Spinal cord (tissue), 9 donors: ENCODE measurements at regions not wholly inside any gene's neighbourhood (a gene's known extent, or its start where the extent isn't known, plus 50 kb on each side); places are given as distances from the start of the nearest gene placed in this dataset.

Source experiments
- DNase-seq, 6 donors: peaks; one replicate each; pipeline versions ENCODE4 v3.0.0 to v3.0.0-alpha.2; 2013 to 2015; ENCODE audit warnings: low spot score in 6 of 6, low read depth in 4 of 6
- H3K27ac ChIP-seq: one replicate; pipeline ENCODE4 v1.5.1; 2013; ENCODE audit warnings: low read depth, low read length, control low read depth
- H3K27me3 ChIP-seq: one replicate; pipeline ENCODE4 v1.6.1; 2013; ENCODE audit warnings: low read length; ENCODE audit not compliant: control insufficient read depth, insufficient read depth
- H3K36me3 ChIP-seq: one replicate; pipeline ENCODE4 v1.6.1; 2013; ENCODE audit warnings: low read length; ENCODE audit not compliant: control insufficient read depth, insufficient read depth
- H3K4me1 ChIP-seq: one replicate; pipeline ENCODE4 v1.6.1; 2013; ENCODE audit warnings: low read length; ENCODE audit not compliant: control insufficient read depth, insufficient read depth
- H3K4me3 ChIP-seq: one replicate; pipeline ENCODE4 v1.5.1; 2013; ENCODE audit warnings: low read depth, low read length, control low read depth
- H3K9me3 ChIP-seq: one replicate; pipeline ENCODE4 v1.6.1; 2013; ENCODE audit warnings: low read length; ENCODE audit not compliant: control insufficient read depth, insufficient read depth
- WGBS: methylation state at CpG from one replicate; pipeline ENCODE4 v1.1.5; 2013; ENCODE audit warnings: missing lambda C conversion rate; ENCODE audit not compliant: insufficient coverage; 5-methylcytosine and 5-hydroxymethylcytosine counted together
- donor health status: healthy.

GRCh38 chr13:111511805-111512504 is 191.5 kb downstream of the TEX29 start:
- 87% methylated on average over 29 of the region's 29 CpGs for WGBS
- Histone ChIP-seq H3K36me3 (no peaks in the 10 kb centered on the region), H3K27ac (no peak overlapping the region), H3K27me3 (peaks cover 2% of the 10 kb centered on the region), H3K9me3 (no peaks in the 10 kb centered on the region), H3K4me3 (no peak overlapping the region), H3K4me1 (peaks cover 7% of the 10 kb centered on the region)
- DNase-seq = no peak

GRCh38 chr13:111512707-111513106 is 192.3 kb downstream of the TEX29 start:
- no peak overlapping the region for H3K4me3 ChIP-seq
- H3K36me3 ChIP-seq = no peaks in the 10 kb centered on the region
- 87% methylated on average over 13 of the region's 13 CpGs for WGBS
- peaks cover 14% of the 10 kb centered on the region for H3K4me1 ChIP-seq
- H3K27me3 ChIP-seq = peaks cover 2% of the 10 kb centered on the region
- no peak overlapping the region for H3K27ac ChIP-seq
- DNase-seq = no peak
- H3K9me3 ChIP-seq = no peaks in the 10 kb centered on the region

GRCh38 chr13:111513766-111514609 is 193.5 kb downstream of the TEX29 start:
- no peaks in the 10 kb centered on the region for H3K27me3 ChIP-seq
- no peak overlapping the region for H3K27ac ChIP-seq
- DNase-seq = no peak
- H3K36me3 ChIP-seq = no peaks in the 10 kb centered on the region
- WGBS = 82% methylated on average over 27 of the region's 31 CpGs
- H3K4me3 ChIP-seq = no peak overlapping the region
- H3K4me1 ChIP-seq = peaks cover 14% of the 10 kb centered on the region
- H3K9me3 ChIP-seq = no peaks in the 10 kb centered on the region

DNA sequence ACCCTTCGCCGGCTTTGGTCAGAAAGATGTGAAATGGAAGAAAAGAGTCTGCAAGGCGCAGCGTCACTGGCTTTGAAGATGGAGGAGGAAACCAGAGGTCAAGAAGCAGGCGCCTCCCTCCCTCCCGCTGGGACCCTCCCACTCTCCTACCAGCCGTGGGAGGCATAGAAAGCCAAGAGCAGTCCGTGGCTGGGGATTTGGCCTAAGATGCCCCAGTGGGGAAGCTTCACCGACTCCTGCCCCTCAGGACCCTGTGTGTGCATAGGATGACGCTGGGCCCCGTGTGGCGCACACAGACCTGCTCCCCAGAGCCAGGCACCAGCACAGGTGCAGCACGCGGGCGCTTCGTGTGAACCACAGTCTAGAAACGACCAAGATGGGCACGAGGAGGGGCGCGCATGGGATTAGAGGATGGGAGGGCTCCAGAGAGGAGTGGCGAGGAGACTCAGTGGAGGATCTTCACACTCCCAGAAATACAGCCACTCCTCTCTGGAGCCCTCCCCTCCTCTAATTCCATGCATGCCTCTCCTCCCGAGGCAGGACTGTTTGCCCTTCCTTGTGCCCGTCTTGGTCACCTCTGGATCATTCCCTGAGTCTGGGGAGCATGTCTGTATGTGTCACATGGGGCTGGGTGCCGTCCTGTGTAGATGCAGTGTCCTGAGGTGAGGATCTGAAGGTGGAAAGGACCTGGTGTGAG is 194.3 kb downstream of the TEX29 start:
- WGBS = 78% methylated on average over 14 of the region's 24 CpGs

GRCh38 chr13:111515307-111515617 is 194.8 kb downstream of the TEX29 start:
- WGBS = 79% methylated on average over 2 of the region's 3 CpGs
- H3K27me3 ChIP-seq = no peaks in the 10 kb centered on the region
- no peak for DNase-seq

More for the DNA sequence above, 194.3 kb downstream of the TEX29 start:
- no peak for DNase-seq
- Histone ChIP-seq H3K27me3 (no peaks in the 10 kb centered on the region), H3K36me3 (no peaks in the 10 kb centered on the region), H3K4me3 (no peak overlapping the region), H3K4me1 (peaks cover 14% of the 10 kb centered on the region), H3K9me3 (no peaks in the 10 kb centered on the region), H3K27ac (no peak overlapping the region)

GRCh38 chr13:111515635-111516034 is 195.2 kb downstream of the TEX29 start:
- H3K4me3 ChIP-seq = no peak overlapping the region

More at GRCh38 chr13:111515307-111515617, 194.8 kb downstream of the TEX29 start:
- peaks cover 14% of the 10 kb centered on the region for H3K4me1 ChIP-seq
- H3K4me3 ChIP-seq = no peak overlapping the region
- H3K36me3 ChIP-seq = no peaks in the 10 kb centered on the region
- H3K9me3 ChIP-seq = no peaks in the 10 kb centered on the region
- no peak overlapping the region for H3K27ac ChIP-seq

GRCh38 chr13:111516712-111517640 is 196.5 kb downstream of the TEX29 start:
- Histone ChIP-seq H3K27ac (no peak overlapping the region), H3K4me3 (no peak overlapping the region), H3K36me3 (no peaks in the 10 kb centered on the region), H3K4me1 (peaks cover 14% of the 10 kb centered on the region), H3K9me3 (no peaks in the 10 kb centered on the region), H3K27me3 (no peaks in the 10 kb centered on the region)
- WGBS = 64% methylated on average over 25 of the region's 28 CpGs
- no peak for DNase-seq

More at GRCh38 chr13:111515635-111516034, 195.2 kb downstream of the TEX29 start:
- H3K27me3 ChIP-seq = no peaks in the 10 kb centered on the region
- 65% methylated on average over 12 of the region's 16 CpGs for WGBS
- H3K9me3 ChIP-seq = no peaks in the 10 kb centered on the region
- DNase-seq = no peak
- H3K36me3 ChIP-seq = no peaks in the 10 kb centered on the region
- H3K4me1 ChIP-seq = peaks cover 14% of the 10 kb centered on the region
- no peak overlapping the region for H3K27ac ChIP-seq

DNA sequence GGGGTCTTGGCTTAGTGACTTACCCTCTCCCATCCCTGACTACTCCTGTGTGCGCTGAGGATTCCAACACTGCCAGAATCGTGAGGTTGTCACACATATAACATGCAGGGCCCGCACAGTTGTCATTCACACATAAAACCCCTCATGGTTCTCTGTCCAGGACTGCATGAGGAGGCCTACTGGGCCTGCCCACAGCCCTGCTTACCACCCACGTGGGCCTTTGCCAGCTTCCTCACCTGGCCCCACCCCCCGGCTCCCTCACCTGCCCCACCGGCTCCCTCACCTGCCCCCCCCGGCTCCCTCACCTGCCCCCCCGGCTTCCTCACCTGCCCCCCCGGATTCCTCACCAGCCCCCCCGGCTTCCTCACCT is 197.2 kb downstream of the TEX29 start:
- H3K36me3 ChIP-seq = no peaks in the 10 kb centered on the region
- peaks cover 2% of the 10 kb centered on the region for H3K27me3 ChIP-seq
- peaks cover 14% of the 10 kb centered on the region for H3K4me1 ChIP-seq
- H3K9me3 ChIP-seq = no peaks in the 10 kb centered on the region
- H3K4me3 ChIP-seq = no peak overlapping the region
- no peak for DNase-seq
- 92% methylated on average over 3 of the region's 10 CpGs for WGBS
- no peak overlapping the region for H3K27ac ChIP-seq
